C4-2B (cell line): ENCODE measurements at regions not wholly inside any gene's neighbourhood (a gene's known extent, or its start where the extent isn't known, plus 50 kb on each side); places are given as distances from the start of the nearest gene placed in this dataset.

Experiments used
- ZFX ChIP-seq: fragments of 450-650 bp; IDR thresholded peaks from 2 replicates; pipeline ENCODE4 v1.6.1; 2017
- TF ChIP-seq, protein P1 (sequence below): fragments of 450-650 bp; conservative IDR thresholded peaks from 2 replicates; pipeline ENCODE4 v1.5.1; 2017; ENCODE audit warnings: mild to moderate bottlenecking

- TF ChIP-seq, protein P1, sequence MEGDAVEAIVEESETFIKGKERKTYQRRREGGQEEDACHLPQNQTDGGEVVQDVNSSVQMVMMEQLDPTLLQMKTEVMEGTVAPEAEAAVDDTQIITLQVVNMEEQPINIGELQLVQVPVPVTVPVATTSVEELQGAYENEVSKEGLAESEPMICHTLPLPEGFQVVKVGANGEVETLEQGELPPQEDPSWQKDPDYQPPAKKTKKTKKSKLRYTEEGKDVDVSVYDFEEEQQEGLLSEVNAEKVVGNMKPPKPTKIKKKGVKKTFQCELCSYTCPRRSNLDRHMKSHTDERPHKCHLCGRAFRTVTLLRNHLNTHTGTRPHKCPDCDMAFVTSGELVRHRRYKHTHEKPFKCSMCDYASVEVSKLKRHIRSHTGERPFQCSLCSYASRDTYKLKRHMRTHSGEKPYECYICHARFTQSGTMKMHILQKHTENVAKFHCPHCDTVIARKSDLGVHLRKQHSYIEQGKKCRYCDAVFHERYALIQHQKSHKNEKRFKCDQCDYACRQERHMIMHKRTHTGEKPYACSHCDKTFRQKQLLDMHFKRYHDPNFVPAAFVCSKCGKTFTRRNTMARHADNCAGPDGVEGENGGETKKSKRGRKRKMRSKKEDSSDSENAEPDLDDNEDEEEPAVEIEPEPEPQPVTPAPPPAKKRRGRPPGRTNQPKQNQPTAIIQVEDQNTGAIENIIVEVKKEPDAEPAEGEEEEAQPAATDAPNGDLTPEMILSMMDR, result no peak
- TF ChIP-seq ZFX, result no peak
Measured at GRCh38 chr11:97506076-97506759, 1116.4 kb downstream of the JRKL start.
